Activated naive CD4-positive, alpha-beta T cell (primary cell): ENCODE measurements at regions not wholly inside any gene's neighbourhood (a gene's known extent, or its start where the extent isn't known, plus 50 kb on each side); places are given as distances from the start of the nearest gene placed in this dataset.

ENCODE experiments used
- DNase-seq, 4 experiments: peaks; one replicate each; lab custom pipeline; 2025; lab: John Stamatoyannopoulos, UW

DNA sequence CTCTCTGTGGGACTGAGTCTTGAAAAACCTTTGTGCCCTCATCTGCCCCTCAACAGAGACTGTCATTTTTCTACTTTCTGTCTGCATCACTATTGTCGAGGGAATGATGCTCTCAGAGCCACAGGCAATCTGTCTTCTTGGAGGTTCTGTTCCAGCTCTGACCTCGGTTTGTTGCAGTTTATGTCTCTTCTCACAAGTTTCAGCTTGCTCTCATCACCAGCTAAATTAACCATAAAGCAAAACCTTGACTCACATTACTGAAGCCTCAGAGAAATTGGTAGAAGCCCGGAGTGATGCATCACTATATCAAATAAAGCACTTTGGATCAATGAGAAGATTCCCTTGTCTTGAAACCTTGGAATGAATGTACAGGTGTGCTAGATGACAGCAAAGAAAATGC is 60.6 kb upstream of the BLID start:
- no peak for DNase-seq

DNA sequence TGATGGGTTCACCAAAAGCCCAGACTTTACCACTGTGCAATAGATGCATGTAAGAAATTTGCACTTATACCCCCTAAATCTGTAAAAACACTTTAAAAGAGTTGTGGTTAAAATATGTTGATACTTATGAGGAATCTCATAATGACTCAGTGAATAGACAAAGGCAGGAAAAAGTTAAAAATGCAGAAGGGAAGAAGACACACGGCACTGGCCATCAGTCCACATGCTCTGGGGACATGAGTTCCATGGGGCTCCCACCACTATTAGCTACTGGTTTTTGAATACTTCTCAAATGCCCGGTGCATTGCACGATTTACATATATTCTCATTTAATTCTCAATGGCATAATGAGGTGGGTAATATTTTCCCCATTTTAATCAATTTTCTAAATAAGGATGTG is 59.3 kb upstream of the BLID start:
- DNase-seq = no peak

DNA sequence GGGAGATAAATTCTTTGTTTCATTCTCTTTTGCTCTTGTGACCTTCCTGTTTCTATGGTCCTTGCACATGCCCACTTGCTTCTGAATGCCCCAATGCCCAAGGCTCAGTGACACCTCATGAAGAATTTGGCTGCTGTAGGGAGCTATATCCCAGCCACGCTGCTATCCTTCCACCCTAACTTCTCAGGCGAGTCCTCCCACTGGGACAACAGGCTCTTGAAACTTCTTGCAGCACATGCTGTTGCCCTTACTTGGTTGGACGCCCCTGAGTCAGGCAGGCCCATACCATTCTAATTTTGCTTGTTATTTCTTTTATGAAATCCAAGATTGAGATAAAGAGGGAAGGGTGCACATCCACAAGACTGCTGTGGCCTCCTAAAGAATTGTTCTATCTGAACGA is 57.6 kb upstream of the BLID start:
- DNase-seq = no peak

DNA sequence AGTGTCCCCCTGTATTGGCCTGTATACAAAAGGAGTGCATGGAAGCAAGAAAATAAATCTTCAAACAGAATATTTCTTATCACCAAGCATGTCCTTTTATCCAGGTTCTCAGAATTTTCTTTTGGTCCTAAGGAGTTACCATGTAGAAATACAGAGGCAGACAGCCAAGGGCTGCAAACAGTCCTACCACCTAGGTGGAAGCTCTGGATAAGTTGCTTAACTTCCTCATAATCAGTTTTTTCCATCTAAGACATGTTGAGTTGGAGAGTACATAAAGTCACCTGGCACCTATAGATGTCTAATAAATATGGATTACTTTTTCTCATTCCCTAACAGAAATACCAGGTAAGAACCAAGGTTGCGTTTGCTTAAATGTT is 57.0 kb upstream of the BLID start:
- DNase-seq = no peak

DNA sequence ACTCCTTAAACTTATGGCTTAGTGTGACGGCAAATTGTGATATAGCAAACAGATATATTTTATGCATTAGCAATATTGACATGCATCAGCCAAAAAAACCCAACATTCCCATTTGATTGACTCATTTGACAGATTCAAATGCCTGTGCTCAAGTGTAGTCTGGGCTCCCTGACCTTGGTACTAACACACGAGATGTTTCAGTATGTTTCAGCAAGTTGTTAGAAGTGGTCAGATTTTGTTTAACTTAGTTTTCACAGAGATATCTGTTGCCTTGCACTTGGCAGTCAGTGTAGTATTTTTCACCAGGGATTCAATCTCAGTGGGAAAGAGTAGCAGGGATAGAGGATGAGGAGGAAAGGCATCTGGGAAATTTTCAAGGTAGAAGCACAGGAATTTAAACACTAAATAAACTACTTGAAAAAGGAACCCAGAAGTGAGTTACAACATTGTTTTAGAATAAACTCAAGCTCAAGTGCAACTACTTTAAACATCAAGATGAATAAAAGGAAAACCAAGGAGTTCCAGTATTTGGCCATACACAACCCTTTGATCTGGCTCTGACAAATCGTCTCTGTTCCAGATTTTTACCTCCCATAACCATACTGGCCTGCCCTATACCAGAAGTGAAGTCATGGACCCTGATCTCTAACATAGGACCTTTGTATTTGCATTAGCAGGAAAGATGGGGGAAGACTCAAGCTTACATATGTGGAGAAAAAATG is 56.5 kb upstream of the BLID start:
- DNase-seq = no peak

DNA sequence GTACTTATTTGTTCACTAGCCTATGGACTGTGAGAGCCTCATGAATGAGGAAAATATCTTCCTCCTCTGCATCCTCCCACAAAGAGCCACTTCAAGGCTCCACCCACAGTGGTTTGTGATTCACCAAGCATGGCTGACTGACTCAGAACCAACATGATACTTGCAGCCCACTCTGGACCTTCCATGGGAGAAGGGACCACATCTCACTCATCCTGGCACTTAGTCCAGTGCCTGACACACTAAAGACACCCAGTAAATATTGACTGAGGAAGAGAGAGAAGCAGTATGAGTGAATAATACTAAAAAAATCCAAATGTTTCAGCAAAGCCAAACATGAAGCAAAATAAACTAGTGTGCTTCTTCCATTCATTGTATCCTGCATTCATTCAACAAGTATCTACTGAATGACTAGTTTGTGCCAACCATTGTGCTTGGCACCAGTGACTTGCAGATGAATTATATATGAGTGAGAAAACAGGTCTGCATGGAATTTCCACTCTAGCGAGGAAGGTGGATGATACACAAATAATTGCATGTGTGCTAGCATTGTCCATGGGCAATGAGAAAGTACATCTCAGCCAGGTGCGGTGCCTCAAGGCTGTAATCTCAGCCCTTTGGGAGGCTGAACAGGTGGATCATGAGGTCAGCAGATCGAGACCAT is 54.9 kb upstream of the BLID start:
- no peak for DNase-seq

DNA sequence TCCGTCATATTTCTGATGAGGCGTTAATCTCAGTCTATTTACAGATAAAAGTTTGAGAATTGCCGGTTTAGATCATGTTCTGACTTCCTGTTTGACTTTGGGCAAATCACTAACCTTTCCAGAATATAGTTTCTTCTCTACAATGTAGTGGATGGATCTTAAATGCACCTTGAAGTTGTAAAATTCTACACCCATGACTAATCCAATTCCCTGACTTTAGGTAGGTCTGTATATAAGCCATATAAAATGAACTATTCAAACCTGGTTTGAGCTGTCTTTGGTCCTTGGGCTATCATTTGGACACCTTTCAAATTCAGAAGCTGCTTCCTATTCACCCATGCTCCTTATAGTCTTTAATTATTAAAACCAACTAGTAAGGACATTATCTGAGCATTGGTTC is 52.2 kb upstream of the BLID start:
- DNase-seq = no peak

DNA sequence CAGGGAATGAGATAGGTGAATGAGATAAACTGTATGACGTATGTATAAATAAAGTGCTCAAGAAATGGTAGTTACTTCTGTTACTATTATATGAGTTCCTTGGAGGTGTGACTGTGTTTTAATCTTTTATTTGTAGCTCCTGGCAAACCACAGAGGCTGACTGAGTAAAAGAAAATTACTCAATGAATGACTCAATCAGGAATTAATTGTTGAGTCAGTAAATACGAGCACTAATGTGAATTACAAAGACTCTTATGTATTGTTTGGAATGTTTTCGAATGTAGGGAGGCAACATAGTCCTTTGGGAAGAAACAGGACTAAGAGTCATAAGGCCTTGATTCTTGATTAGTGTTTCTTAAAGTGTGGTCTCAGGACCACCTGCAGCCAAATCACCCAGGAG is 51.1 kb upstream of the BLID start:
- no peak for DNase-seq

DNA sequence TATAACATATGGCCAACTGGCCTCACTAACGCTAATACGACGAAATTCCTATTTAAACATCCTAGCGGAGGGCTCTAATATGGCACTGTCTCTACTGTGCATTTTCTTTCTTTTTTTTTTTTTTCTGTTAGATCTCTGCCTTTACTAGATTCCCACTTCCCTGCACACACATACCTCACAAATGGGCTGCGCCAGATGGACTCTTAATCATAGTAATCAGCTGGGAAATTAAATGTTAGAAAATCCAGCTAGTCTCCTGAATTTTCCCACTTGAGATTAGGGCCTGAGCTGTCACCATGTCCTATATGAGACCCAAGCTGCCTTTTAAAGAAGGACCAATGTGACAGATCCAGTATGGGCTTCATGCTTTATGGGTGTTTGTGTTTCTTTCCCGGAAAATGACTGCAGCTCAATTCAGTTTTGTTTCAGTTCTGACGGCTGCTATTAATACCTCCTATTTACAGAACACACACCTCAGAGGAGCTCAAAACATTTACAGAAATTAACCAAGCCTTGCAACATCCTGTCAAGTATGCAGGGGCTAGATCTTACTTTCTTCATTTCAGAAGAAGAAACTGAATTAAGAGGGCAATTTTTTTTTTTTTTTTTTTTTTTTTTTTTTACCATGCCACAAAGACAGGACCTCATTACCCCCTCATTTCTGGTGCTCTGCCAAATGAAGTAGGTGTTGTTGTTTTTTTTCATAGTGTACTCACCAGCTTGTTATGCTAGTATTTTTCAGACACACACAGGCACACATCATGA is 49.8 kb upstream of the BLID start:
- DNase-seq = no peak
